ENCODE measurements at regions not wholly inside any gene's neighbourhood (a gene's known extent, or its start where the extent isn't known, plus 50 kb on each side); places are given as distances from the start of the nearest gene placed in this dataset.

GRCh38 chr14:98951521-98952152, 320.4 kb downstream of the BCL11B start (continued):
- TF ChIP-seq, protein P1, sequence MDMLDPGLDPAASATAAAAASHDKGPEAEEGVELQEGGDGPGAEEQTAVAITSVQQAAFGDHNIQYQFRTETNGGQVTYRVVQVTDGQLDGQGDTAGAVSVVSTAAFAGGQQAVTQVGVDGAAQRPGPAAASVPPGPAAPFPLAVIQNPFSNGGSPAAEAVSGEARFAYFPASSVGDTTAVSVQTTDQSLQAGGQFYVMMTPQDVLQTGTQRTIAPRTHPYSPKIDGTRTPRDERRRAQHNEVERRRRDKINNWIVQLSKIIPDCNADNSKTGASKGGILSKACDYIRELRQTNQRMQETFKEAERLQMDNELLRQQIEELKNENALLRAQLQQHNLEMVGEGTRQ (CRISPR knock-in tag; IDR thresholded peaks at IDR 0.05): no peak
- TF ChIP-seq FOXP1 (CRISPR knock-in tag; IDR thresholded peaks at IDR 0.05; ENCODE audit: borderline replicate concordance): no peak
- no peak for TF ChIP-seq ZBTB21 (CRISPR knock-in tag; IDR thresholded peaks at IDR 0.05; ENCODE audit: borderline replicate concordance)
- TF ChIP-seq ZNF671 (CRISPR knock-in tag; IDR thresholded peaks at IDR 0.05): no peak
- TF ChIP-seq ZNF317 (CRISPR knock-in tag; IDR thresholded peaks at IDR 0.05; ENCODE audit: borderline replicate concordance, low read depth): no peak

DNA sequence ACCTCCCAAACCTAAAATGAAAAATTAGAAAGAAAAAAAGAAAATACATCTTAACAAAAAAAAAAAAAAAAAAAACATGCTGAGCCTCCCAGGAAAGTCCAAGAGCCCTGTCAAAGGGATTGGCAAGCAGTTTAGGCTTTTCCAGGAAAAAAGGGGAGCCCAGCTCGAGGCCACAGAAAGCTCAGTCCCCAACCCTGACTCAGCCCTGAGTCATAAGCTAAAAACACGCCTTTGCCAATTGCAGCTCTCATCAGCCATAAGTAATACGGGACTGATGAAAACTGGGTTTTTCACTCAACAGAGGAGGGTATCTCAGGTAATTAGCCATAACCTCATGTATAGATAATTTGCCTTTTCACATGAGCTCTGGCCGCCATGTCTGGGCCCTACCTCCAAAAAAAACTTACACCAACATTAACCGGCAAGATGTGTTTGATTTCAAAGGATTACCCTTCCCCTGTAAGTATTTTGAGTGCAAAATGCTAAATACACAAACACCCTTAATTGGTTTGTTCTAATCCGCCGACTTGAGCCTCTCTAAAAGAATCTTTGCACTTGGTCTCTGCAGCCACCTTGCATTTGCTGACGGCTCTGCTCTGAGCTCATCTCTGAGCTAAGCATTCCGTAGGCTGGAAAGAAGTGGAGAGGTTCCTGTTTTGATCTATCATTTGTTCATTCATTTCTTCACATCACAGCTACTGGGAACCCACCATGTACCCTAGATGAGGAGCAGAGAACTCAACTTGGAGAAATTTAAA, 319.2 kb downstream of the BCL11B start:
- no peak overlapping the region for H3K4me3 Mint-ChIP-seq
- H3K9me3 Mint-ChIP-seq: peaks cover 4% of the 10 kb centered on the region
- H3K36me3 Mint-ChIP-seq: no peaks in the 10 kb centered on the region
- DNase-seq (ENCODE audit: low spot score): no peak
- H3K27me3 Mint-ChIP-seq (ENCODE audit: low read depth): no peaks in the 10 kb centered on the region; the same call in 1 of the 2 replicates
- H3K27ac Mint-ChIP-seq: no peak overlapping the region
- peaks cover 10% of the 10 kb centered on the region for H3K4me1 Mint-ChIP-seq
- no peak for ATAC-seq
- no peak for TF ChIP-seq STAT6 (CRISPR knock-in tag; conservative IDR thresholded peaks at IDR 0.05; ENCODE audit: low read depth)
- TF ChIP-seq NFATC4 (CRISPR knock-in tag; IDR thresholded peaks at IDR 0.05): no peak
- TF ChIP-seq NR2C2 (CRISPR knock-in tag; IDR thresholded peaks at IDR 0.05): no peak
- TF ChIP-seq, protein P2, sequence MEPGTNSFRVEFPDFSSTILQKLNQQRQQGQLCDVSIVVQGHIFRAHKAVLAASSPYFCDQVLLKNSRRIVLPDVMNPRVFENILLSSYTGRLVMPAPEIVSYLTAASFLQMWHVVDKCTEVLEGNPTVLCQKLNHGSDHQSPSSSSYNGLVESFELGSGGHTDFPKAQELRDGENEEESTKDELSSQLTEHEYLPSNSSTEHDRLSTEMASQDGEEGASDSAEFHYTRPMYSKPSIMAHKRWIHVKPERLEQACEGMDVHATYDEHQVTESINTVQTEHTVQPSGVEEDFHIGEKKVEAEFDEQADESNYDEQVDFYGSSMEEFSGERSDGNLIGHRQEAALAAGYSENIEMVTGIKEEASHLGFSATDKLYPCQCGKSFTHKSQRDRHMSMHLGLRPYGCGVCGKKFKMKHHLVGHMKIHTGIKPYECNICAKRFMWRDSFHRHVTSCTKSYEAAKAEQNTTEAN (CRISPR knock-in tag; IDR thresholded peaks at IDR 0.05): no peak
- no peak for TF ChIP-seq ZNF532 (CRISPR knock-in tag; IDR thresholded peaks at IDR 0.05; ENCODE audit: borderline replicate concordance)
- ChIA-PET POLR2A (interaction anchor here (0.6 kb wide), 1 partner anchor 1738 kb away, joined by 3 read pairs; no protein-coding TSS in a partner anchor), CTCF (interaction anchor here (0.6 kb wide), 1 partner anchor 1103 kb away, joined by 8 read pairs; no protein-coding TSS in a partner anchor)

Measured in WTC11 (cell line).